ENCODE measurements at regions not wholly inside any gene's neighbourhood (a gene's known extent, or its start where the extent isn't known, plus 50 kb on each side); places are given as distances from the start of the nearest gene placed in this dataset.

- intact Hi-C loops (cut with DNase I): no loop called here
- no peaks in the 10 kb centered on the region for H3K27me3 ChIP-seq (ENCODE audit: control insufficient read depth, insufficient read depth, low read length)
- no peak overlapping the region for H3K9ac ChIP-seq (ENCODE audit: low read length in 3 of 3)
- no peak for TF ChIP-seq CTCF (IDR thresholded peaks at IDR 0.05; ENCODE audit: borderline replicate concordance, extremely low read depth, insufficient read depth)
- H3K9me3 ChIP-seq (ENCODE audit: control insufficient read depth in 2 of 3, insufficient read depth in 1 of 3, low read length in 3 of 3): no peaks in the 10 kb centered on the region
- FAIRE-seq (no peak), DNase-seq (peak in 4 of 5 donors; percentile 35 to 50 (median 42))
- H3K36me3 ChIP-seq (ENCODE audit: control insufficient read depth in 2 of 3, insufficient read depth in 3 of 3, low read length in 3 of 3): no peaks in the 10 kb centered on the region
- no peaks in the 10 kb centered on the region for H3K4me1 ChIP-seq (ENCODE audit: control insufficient read depth in 2 of 3, insufficient read depth in 2 of 3, low read depth in 1 of 3, low read length in 3 of 3)
- H3K4me3 ChIP-seq (ENCODE audit: low read length in 3 of 3): no peak overlapping the region
- H3K27ac ChIP-seq (ENCODE audit: low read depth in 2 of 2, low read length in 2 of 2): no peak overlapping the region
Measured at GRCh38 chr10:130606001-130606405, 469.8 kb downstream of the GLRX3 start.

GRCh38 chr10:130607366-130607765, 471.2 kb downstream of the GLRX3 start:
- no peaks in the 10 kb centered on the region for H3K27me3 ChIP-seq (ENCODE audit: control insufficient read depth, insufficient read depth, low read length)
- no peak overlapping the region for H3K9ac ChIP-seq (ENCODE audit: low read length in 3 of 3)
- no peak for FAIRE-seq
- H3K4me3 ChIP-seq (ENCODE audit: low read length in 3 of 3): no peak overlapping the region
- intact Hi-C loops (cut with DNase I): no loop called here
- no peak for TF ChIP-seq CTCF (IDR thresholded peaks at IDR 0.05; ENCODE audit: borderline replicate concordance, extremely low read depth, insufficient read depth)
- H3K36me3 ChIP-seq (ENCODE audit: control insufficient read depth in 2 of 3, insufficient read depth in 3 of 3, low read length in 3 of 3): no peaks in the 10 kb centered on the region
- no peak overlapping the region for H3K27ac ChIP-seq (ENCODE audit: low read depth in 2 of 2, low read length in 2 of 2)
- DNase-seq: no peak
- no peaks in the 10 kb centered on the region for H3K4me1 ChIP-seq (ENCODE audit: control insufficient read depth in 2 of 3, insufficient read depth in 2 of 3, low read depth in 1 of 3, low read length in 3 of 3)
- H3K9me3 ChIP-seq (ENCODE audit: control insufficient read depth in 2 of 3, insufficient read depth in 1 of 3, low read length in 3 of 3): no peaks in the 10 kb centered on the region

- TF ChIP-seq CTCF (IDR thresholded peaks at IDR 0.05; ENCODE audit: borderline replicate concordance, extremely low read depth, insufficient read depth): no peak
- no peak overlapping the region for H3K9ac ChIP-seq (ENCODE audit: low read length in 3 of 3)
- peaks cover 0 to 6% (median 0%) of the 10 kb centered on the region in 3 donors for H3K9me3 ChIP-seq (ENCODE audit: control insufficient read depth in 2 of 3, insufficient read depth in 1 of 3, low read length in 3 of 3)
- intact Hi-C loops (cut with DNase I): no loop called here
- FAIRE-seq: no peak
- no peak for DNase-seq
- H3K27ac ChIP-seq (ENCODE audit: low read depth in 2 of 2, low read length in 2 of 2): no peak overlapping the region
- no peak overlapping the region for H3K4me3 ChIP-seq (ENCODE audit: low read length in 3 of 3)
- H3K27me3 ChIP-seq (ENCODE audit: control insufficient read depth, insufficient read depth, low read length): no peaks in the 10 kb centered on the region
- no peaks in the 10 kb centered on the region for H3K36me3 ChIP-seq (ENCODE audit: control insufficient read depth in 2 of 3, insufficient read depth in 3 of 3, low read length in 3 of 3)
- no peaks in the 10 kb centered on the region for H3K4me1 ChIP-seq (ENCODE audit: control insufficient read depth in 2 of 3, insufficient read depth in 2 of 3, low read depth in 1 of 3, low read length in 3 of 3)
Measured at GRCh38 chr10:130611239-130611638, 475.0 kb downstream of the GLRX3 start.

DNA sequence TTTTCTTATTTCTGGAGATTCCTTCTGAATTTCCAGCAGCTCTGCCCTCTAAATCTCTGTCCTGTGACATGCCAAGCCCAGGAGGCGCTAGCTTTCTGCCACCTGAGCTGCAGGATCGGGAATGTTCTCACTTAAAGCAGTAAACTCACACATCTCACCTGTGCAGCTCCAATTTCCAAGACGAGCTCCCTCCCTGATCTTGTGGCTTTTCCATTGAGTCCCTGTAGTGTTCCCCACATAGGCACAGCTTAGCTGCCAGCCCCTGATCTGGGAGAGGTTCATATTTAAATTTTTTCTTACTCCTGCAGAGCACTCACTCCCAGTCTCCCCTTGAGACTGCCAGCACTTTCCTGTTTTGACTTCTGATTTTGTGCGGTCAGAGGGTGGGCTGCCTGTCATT, 479.3 kb downstream of the GLRX3 start:
- no peak overlapping the region for H3K4me3 ChIP-seq (ENCODE audit: low read length in 3 of 3)
- no peaks in the 10 kb centered on the region for H3K4me1 ChIP-seq (ENCODE audit: control insufficient read depth in 2 of 3, insufficient read depth in 2 of 3, low read depth in 1 of 3, low read length in 3 of 3)
- TF ChIP-seq CTCF (IDR thresholded peaks at IDR 0.05; ENCODE audit: borderline replicate concordance, extremely low read depth, insufficient read depth): no peak
- no peak overlapping the region for H3K9ac ChIP-seq (ENCODE audit: low read length in 3 of 3)
- peaks cover 0 to 6% (median 0%) of the 10 kb centered on the region in 3 donors for H3K9me3 ChIP-seq (ENCODE audit: control insufficient read depth in 2 of 3, insufficient read depth in 1 of 3, low read length in 3 of 3)
- no peak for FAIRE-seq
- intact Hi-C loops (cut with DNase I): no loop called here
- H3K27me3 ChIP-seq (ENCODE audit: control insufficient read depth, insufficient read depth, low read length): no peaks in the 10 kb centered on the region
- H3K36me3 ChIP-seq (ENCODE audit: control insufficient read depth in 2 of 3, insufficient read depth in 3 of 3, low read length in 3 of 3): no peaks in the 10 kb centered on the region
- peak in 2 of 5 donors; percentile 30 to 31 for DNase-seq
- H3K27ac ChIP-seq (ENCODE audit: low read depth in 2 of 2, low read length in 2 of 2): no peak overlapping the region
